ENCODE measurements at regions not wholly inside any gene's neighbourhood (a gene's known extent, or its start where the extent isn't known, plus 50 kb on each side); places are given as distances from the start of the nearest gene placed in this dataset.

DNA sequence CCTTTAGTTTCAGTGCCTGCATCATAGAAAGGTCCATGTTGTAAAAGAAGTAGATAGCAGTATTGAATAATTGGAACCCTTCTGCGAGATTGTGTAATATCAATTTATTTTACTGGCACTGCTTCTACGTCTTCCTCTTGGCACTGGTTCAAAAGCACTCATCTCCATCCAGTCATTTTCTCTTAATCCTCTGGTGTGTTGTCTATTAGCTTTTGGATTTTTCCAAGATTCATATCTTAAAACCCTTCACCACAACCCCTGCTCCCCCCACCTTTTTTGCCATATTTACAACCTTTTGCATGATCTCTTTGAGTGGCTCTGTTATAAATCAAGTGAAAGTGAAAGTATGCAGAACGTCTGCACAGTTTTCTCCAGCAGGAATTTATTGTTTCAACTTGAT lies 76.6 kb upstream of the HSF2 start:
- DNase-seq = no peak

DNA sequence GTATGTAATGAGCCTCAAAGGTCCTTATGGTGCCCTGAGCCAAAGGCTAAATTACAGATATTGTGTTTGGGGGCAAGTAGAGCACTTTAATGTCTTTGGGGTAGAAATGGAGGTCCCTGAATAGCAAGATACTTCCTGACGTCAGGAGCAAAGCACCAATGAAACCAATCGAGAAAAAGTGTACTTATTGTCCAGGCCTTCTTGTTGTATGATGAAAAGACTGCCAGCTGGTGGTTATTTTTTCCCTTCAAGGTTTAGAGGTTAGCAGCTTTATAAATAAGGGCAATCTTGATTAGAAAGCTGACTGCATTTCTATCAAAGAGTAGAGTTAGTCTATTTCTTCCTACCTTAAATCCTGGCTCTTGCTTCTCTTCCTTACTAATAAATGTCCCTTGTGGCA lies 76.1 kb upstream of the HSF2 start:
- no peak for DNase-seq

GRCh38 chr6:122330315-122330714 lies 69.1 kb upstream of the HSF2 start:
- DNase-seq = no peak

GRCh38 chr6:122337645-122338044 lies 61.8 kb upstream of the HSF2 start:
- no peak for DNase-seq

DNA sequence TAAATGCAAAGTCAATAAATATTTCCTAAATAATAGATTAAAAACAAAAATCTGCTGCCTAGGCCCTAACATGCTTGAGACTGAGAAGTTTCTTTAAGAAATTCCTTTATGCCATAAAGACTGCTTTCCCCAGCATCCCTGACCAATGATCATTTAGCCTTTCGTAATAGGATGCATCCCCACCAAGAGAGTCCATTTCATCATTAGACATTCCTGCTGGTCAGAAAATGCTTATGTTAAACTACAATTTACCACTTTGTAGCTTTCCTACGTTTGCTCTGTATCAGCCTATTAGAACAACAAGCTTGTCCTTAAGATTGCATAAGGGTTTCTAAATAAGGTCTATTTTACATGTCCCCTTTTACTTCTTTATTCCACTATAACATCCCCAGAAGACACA lies 59.8 kb upstream of the HSF2 start:
- DNase-seq = no peak

- DNase-seq = no peak
Measured at GRCh38 chr6:122347280-122347679, 52.2 kb upstream of the HSF2 start.

GRCh38 chr6:122347751-122348150 lies 51.7 kb upstream of the HSF2 start:
- DNase-seq = no peak

Data from left hindlimb (tissue), 1 donor.